HG03439 (cell line): ENCODE measurements at regions not wholly inside any gene's neighbourhood (a gene's known extent, or its start where the extent isn't known, plus 50 kb on each side); places are given as distances from the start of the nearest gene placed in this dataset.

Source experiments
- ATAC-seq: cut with Tn5 transposase; IDR thresholded peaks from one replicate; pipeline ENCODE4 v1.9.1; 2021; ENCODE audit warnings: mild to moderate bottlenecking, moderate library complexity; ENCODE audit not compliant: unreplicated experiment

GRCh38 chr1:67635055-67635809 lies 49.8 kb upstream of the GADD45A start:
- no peak for ATAC-seq
